PC-9 (cell line): ENCODE measurements at regions not wholly inside any gene's neighbourhood (a gene's known extent, or its start where the extent isn't known, plus 50 kb on each side); places are given as distances from the start of the nearest gene placed in this dataset.

Source experiments
- BruUV-seq: library from RNA; stranded (reverse); fragments of 400-500 nt; replicated peaks from 2 replicates; lab custom pipeline; 2021; lab: Mats Ljungman, UMichigan
- CTCF ChIA-PET: fragments of 300-600 bp; sonication (Branson Sonifier 250); formaldehyde crosslinking; loops from one replicate; lab custom pipeline; 2022; ENCODE audit warnings: antibody characterized with exemption; lab: Charles Lee
- POLR2A ChIA-PET: fragments of 300-600 bp; sonication (Branson Sonifier 250); formaldehyde crosslinking; loops from one replicate; lab custom pipeline; 2022; ENCODE audit warnings: antibody characterized with exemption; ENCODE audit not compliant: unreplicated experiment; lab: Charles Lee
- DNase-seq, 2 experiments: peaks; one replicate each; pipeline versions ENCODE4 v3.0.0 to v3.0.0-alpha.2; 2015 to 2022; ENCODE audit warnings: mixed read lengths in 1 of 2
- H2AFZ ChIP-seq: fragments of 200-600 bp; sonication (generic); 2 replicates; pipeline ENCODE4 v1.8.1; 2017; ENCODE audit warnings: antibody characterized with exemption
- H3F3A ChIP-seq: fragments of 200-600 bp; sonication (generic); 2 replicates; pipeline ENCODE4 v1.8.1; 2017; ENCODE audit warnings: antibody characterized with exemption, mild to moderate bottlenecking, low read depth; ENCODE audit not compliant: insufficient read depth
- H3K27ac ChIP-seq: fragments of 200-600 bp; sonication (generic); 2 replicates; pipeline ENCODE4 v1.6.1; 2016; ENCODE audit warnings: mixed run types
- H3K27me3 ChIP-seq: fragments of 200-600 bp; sonication (generic); 2 replicates; pipeline ENCODE4 v1.6.1; 2016; ENCODE audit warnings: low read depth, mixed run types; ENCODE audit not compliant: insufficient read depth
- H3K36me3 ChIP-seq: fragments of 200-600 bp; sonication (generic); 2 replicates; pipeline ENCODE4 v1.6.1; 2016; ENCODE audit warnings: low read depth, mixed run types
- H3K4me1 ChIP-seq: fragments of 200-600 bp; sonication (generic); replicated peaks from 2 replicates; pipeline ENCODE4 v1.6.1; 2016; ENCODE audit warnings: mixed run types; ENCODE audit not compliant: insufficient read depth
- H3K4me2 ChIP-seq: fragments of 200-600 bp; sonication (generic); 2 replicates; pipeline ENCODE4 v1.6.1; 2017; ENCODE audit warnings: mixed run types
- H3K4me3 ChIP-seq: fragments of 200-600 bp; sonication (generic); 2 replicates; pipeline ENCODE4 v1.6.1; 2016; ENCODE audit warnings: mixed run types
- H3K79me2 ChIP-seq: fragments of 200-600 bp; sonication (generic); 2 replicates; pipeline ENCODE4 v1.6.1; 2017; ENCODE audit warnings: low read depth, mixed run types
- H3K9me2 ChIP-seq: fragments of 200-600 bp; sonication (generic); 2 replicates; pipeline ENCODE4 v1.8.1; 2017; ENCODE audit warnings: mild to moderate bottlenecking; ENCODE audit not compliant: insufficient read depth
- H3K9me3 ChIP-seq: fragments of 200-600 bp; sonication (generic); 2 replicates; pipeline ENCODE4 v1.8.1; 2016; ENCODE audit warnings: low read depth; ENCODE audit not compliant: insufficient read depth
- H4K20me1 ChIP-seq: fragments of 200-600 bp; sonication (generic); 2 replicates; pipeline ENCODE4 v1.8.1; 2017; ENCODE audit not compliant: insufficient read depth
- CTCF ChIP-seq: fragments of 200-600 bp; sonication (generic); conservative IDR thresholded peaks from 2 replicates; pipeline ENCODE4 v1.6.1; 2017; ENCODE audit warnings: mixed run types, antibody characterized with exemption, mild to moderate bottlenecking, moderate library complexity
- EZH2 ChIP-seq: fragments of 200-600 bp; sonication (generic); IDR thresholded peaks from 2 replicates; pipeline ENCODE4 v1.8.0; 2017; ENCODE audit warnings: antibody characterized with exemption, low read depth
- intact Hi-C: fragments of 100-400 bp; cut with micrococcal nuclease; formaldehyde crosslinking; loops from one replicate; pipeline ENCODE4 v1.10.0; 2022; ENCODE audit not compliant: unreplicated experiment

- Histone ChIP-seq H3K9me2 (no peaks in the 10 kb centered on the region), H4K20me1 (no peaks in the 10 kb centered on the region), H3K4me3 (no peak overlapping the region), H2AFZ (no peak overlapping the region), H3K36me3 (no peaks in the 10 kb centered on the region), H3K79me2 (no peaks in the 10 kb centered on the region), H3K9me3 (no peaks in the 10 kb centered on the region; the same call in none of the 2 replicates), H3K4me2 (no peak overlapping the region), H3F3A (peaks cover 16% of the 10 kb centered on the region; the same call in 1 of the 2 replicates), H3K27ac (no peak overlapping the region), H3K4me1 (peaks cover 7% of the 10 kb centered on the region), H3K27me3 (0 out of 2 replicates have a peak, but pooled peaks cover 3% of the 10 kb centered on the region)
- BruUV-seq = no TSS peak
- DNase-seq = no peak
- ChIA-PET POLR2A (no interaction called here), CTCF (no interaction called here)
- TF ChIP-seq EZH2 (no peak), CTCF (no peak)
- intact Hi-C loops = no loop called here
These were observed 119.5 kb downstream of the SOX9 start for GRCh38 chr17:72240333-72240732.

- no peaks in the 10 kb centered on the region for H3K9me2 ChIP-seq
- H3K4me1 ChIP-seq = peaks cover 11% of the 10 kb centered on the region
- intact Hi-C loops = no loop called here
- no TSS peak for BruUV-seq
- POLR2A ChIA-PET = no interaction called here
- peak overlapping the region; percentile 32; the same call in 1 of the 2 replicates for H3K27ac ChIP-seq
- H3K4me3 ChIP-seq = no peak overlapping the region
- TF ChIP-seq EZH2 = no peak
- TF ChIP-seq CTCF = no peak
- H3K27me3 ChIP-seq = no peaks in the 10 kb centered on the region
- no peak overlapping the region for H2AFZ ChIP-seq
- H4K20me1 ChIP-seq = no peaks in the 10 kb centered on the region
- peak in 1 of 2 experiments; percentile 50 for DNase-seq
- CTCF ChIA-PET = no interaction called here
- H3K79me2 ChIP-seq = no peaks in the 10 kb centered on the region
- H3K36me3 ChIP-seq = no peaks in the 10 kb centered on the region
- 0 out of 2 replicates have a peak overlapping the region, but pooled peaks have one; percentile 9 for H3K4me2 ChIP-seq
- H3F3A ChIP-seq = peaks cover 21% of the 10 kb centered on the region; the same call in 1 of the 2 replicates
- H3K9me3 ChIP-seq = no peaks in the 10 kb centered on the region; the same call in none of the 2 replicates
These were observed 123.7 kb downstream of the SOX9 start for GRCh38 chr17:72244494-72244893.

- intact Hi-C loops = no loop called here
- BruUV-seq = no TSS peak
- Histone ChIP-seq H3K4me1 (peaks cover 11% of the 10 kb centered on the region), H3K9me3 (no peaks in the 10 kb centered on the region; the same call in none of the 2 replicates), H3K4me3 (no peak overlapping the region), H3K4me2 (0 out of 2 replicates have a peak overlapping the region, but pooled peaks have one; percentile 9), H2AFZ (no peak overlapping the region), H3K79me2 (no peaks in the 10 kb centered on the region), H3K9me2 (no peaks in the 10 kb centered on the region), H3K27ac (peak overlapping the region; percentile 32; the same call in 1 of the 2 replicates), H3K36me3 (no peaks in the 10 kb centered on the region), H4K20me1 (no peaks in the 10 kb centered on the region), H3K27me3 (no peaks in the 10 kb centered on the region), H3F3A (peaks cover 21% of the 10 kb centered on the region; the same call in 1 of the 2 replicates)
- ChIA-PET POLR2A (no interaction called here), CTCF (no interaction called here)
- DNase-seq = peak in 1 of 2 experiments; percentile 42
- no peak for TF ChIP-seq CTCF
- no peak for TF ChIP-seq EZH2
These were observed 124.1 kb downstream of the SOX9 start for GRCh38 chr17:72244956-72245355.
